ENCODE measurements at regions not wholly inside any gene's neighbourhood (a gene's known extent, or its start where the extent isn't known, plus 50 kb on each side); places are given as distances from the start of the nearest gene placed in this dataset.

DNA sequence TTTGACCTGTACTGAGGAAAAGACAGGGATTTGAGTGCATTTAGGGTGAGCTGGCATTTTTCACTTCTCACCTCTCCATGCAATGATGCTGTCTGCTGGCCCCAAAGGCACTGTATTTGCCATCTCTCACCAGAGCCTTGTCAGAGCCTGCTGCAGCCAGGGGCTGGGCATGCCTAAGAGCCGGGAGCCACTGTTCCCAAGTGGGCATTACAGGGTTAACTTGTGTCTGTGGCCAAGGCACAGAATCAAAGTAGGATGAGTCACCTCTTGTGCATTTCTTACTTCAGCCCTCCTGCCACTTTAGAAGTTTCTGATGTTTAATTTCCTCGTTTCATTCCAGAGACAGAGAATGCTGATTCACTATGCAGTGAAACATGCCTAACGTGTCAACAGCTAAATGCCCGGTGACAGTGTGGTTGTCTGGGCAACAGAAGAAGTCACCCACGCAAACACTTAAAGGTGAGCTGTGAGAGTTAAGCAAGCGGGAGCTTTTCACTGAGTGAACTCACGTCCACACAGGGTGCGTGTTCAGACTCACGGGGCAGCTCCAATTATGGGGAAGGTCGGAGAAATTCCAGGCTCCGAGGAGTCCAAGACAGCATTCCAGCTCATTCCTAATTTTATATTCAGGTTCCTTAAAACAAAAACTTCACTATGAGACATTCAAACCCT is 57.1 kb upstream of the IGFBP3 start (continued):
- TF ChIP-seq NFXL1 (IDR thresholded peaks at IDR 0.05; ENCODE audit: borderline replicate concordance) (no peak), BCL11A (IDR thresholded peaks at IDR 0.05; ENCODE audit: low read depth, low read length) (no peak), MXI1 (IDR thresholded peaks at IDR 0.05; ENCODE audit: low read depth, low read length) (peak; percentile 32; the same call in 1 of the 2 replicates), EZH2 (IDR thresholded peaks at IDR 0.05; ENCODE audit: borderline replicate concordance, control insufficient read depth, low read depth, low read length) (no peak), BMI1 (IDR thresholded peaks at IDR 0.05; ENCODE audit: borderline replicate concordance) (peak; percentile 94), SIN3A (IDR thresholded peaks at IDR 0.05; ENCODE audit: low read depth, low read length) (no peak), TAF1 (IDR thresholded peaks at IDR 0.05; ENCODE audit: borderline replicate concordance, low read depth, low read length) (no peak), MLLT1 (IDR thresholded peaks at IDR 0.05) (no peak), POLR2AphosphoS2 (IDR thresholded peaks at IDR 0.05; ENCODE audit: low read depth, low read length) (no peak), DPF2 (IDR thresholded peaks at IDR 0.05) (peak; percentile 46; the same call in 1 of the 2 replicates), ZSCAN29 (IDR thresholded peaks at IDR 0.05) (no peak), ZNF384 (IDR thresholded peaks at IDR 0.05; ENCODE audit: borderline replicate concordance, low read depth, low read length) (no peak), ZNF274 (IDR thresholded peaks at IDR 0.05; ENCODE audit: insufficient read depth, insufficient read length) (no peak), SREBF2 (IDR thresholded peaks at IDR 0.05; ENCODE audit: low read length) (no peak), SKIL (IDR thresholded peaks at IDR 0.05; ENCODE audit: low read depth, poor library complexity, severe bottlenecking) (no peak), BRCA1 (IDR thresholded peaks at IDR 0.05; ENCODE audit: low read depth, low read length) (no peak), HDAC6 (IDR thresholded peaks at IDR 0.05; ENCODE audit: unreplicated experiment) (no peak), RUNX3 (IDR thresholded peaks at IDR 0.05; ENCODE audit: low read length) (no peak), KAT2A (conservative IDR thresholded peaks at IDR 0.05; ENCODE audit: control insufficient read depth, low read depth, low read length) (no peak), JUNB (IDR thresholded peaks at IDR 0.05) (no peak), SMC3 (IDR thresholded peaks at IDR 0.05; ENCODE audit: borderline replicate concordance, low read length) (no peak), YBX1 (IDR thresholded peaks at IDR 0.05) (no peak), TARDBP (IDR thresholded peaks at IDR 0.05; ENCODE audit: borderline replicate concordance) (no peak), ETV6 (conservative IDR thresholded peaks at IDR 0.05 in 1 of 2, IDR thresholded peaks at IDR 0.05 in 1 of 2; ENCODE audit: borderline replicate concordance in 1 of 2, low read depth in 1 of 2) (no peak)
- TF ChIP-seq, protein P1, sequence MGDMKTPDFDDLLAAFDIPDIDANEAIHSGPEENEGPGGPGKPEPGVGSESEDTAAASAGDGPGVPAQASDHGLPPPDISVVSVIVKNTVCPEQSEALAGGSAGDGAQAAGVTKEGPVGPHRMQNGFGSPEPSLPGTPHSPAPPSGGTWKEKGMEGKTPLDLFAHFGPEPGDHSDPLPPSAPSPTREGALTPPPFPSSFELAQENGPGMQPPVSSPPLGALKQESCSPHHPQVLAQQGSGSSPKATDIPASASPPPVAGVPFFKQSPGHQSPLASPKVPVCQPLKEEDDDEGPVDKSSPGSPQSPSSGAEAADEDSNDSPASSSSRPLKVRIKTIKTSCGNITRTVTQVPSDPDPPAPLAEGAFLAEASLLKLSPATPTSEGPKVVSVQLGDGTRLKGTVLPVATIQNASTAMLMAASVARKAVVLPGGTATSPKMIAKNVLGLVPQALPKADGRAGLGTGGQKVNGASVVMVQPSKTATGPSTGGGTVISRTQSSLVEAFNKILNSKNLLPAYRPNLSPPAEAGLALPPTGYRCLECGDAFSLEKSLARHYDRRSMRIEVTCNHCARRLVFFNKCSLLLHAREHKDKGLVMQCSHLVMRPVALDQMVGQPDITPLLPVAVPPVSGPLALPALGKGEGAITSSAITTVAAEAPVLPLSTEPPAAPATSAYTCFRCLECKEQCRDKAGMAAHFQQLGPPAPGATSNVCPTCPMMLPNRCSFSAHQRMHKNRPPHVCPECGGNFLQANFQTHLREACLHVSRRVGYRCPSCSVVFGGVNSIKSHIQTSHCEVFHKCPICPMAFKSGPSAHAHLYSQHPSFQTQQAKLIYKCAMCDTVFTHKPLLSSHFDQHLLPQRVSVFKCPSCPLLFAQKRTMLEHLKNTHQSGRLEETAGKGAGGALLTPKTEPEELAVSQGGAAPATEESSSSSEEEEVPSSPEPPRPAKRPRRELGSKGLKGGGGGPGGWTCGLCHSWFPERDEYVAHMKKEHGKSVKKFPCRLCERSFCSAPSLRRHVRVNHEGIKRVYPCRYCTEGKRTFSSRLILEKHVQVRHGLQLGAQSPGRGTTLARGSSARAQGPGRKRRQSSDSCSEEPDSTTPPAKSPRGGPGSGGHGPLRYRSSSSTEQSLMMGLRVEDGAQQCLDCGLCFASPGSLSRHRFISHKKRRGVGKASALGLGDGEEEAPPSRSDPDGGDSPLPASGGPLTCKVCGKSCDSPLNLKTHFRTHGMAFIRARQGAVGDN (IDR thresholded peaks at IDR 0.05): no peak
